B cell (primary cell): ENCODE measurements at regions not wholly inside any gene's neighbourhood (a gene's known extent, or its start where the extent isn't known, plus 50 kb on each side); places are given as distances from the start of the nearest gene placed in this dataset.
"Not testable (repeated sequence)": the region's sequence is repeated elsewhere in the genome, so short reads cannot be mapped to it uniquely, and the experiment has no call there.

Experiments
- ATAC-seq: fragments of 200-7000 bp; cut with Tn5 transposase; one replicate; pipeline ENCODE4 v1.10.0; 2021; ENCODE audit warnings: low read depth, mild to moderate bottlenecking, moderate number of reproducible peaks, moderate library complexity
- CTCF ChIA-PET: fragments of 350-600 bp; sonication (Branson Sonifier 250); formaldehyde crosslinking; loops from one replicate; lab custom pipeline; 2021; ENCODE audit warnings: antibody characterized with exemption, inconsistent platforms; lab: Charles Lee
- POLR2A ChIA-PET: fragments of 350-600 bp; sonication (Branson Sonifier 250); formaldehyde crosslinking; loops from one replicate; lab custom pipeline; 2021; ENCODE audit warnings: antibody characterized with exemption; lab: Charles Lee
- DNase-seq: peaks from one replicate; pipeline ENCODE4 v3.0.0; 2013
- H2AFZ ChIP-seq: 2 replicates; pipeline ENCODE4 v1.6.1; 2012; ENCODE audit warnings: mild to moderate bottlenecking, low read depth, low read length; ENCODE audit not compliant: insufficient read depth, poor library complexity, severe bottlenecking
- H3K27ac ChIP-seq, 2 donors: 1 replicate in 1 of 2; 2 replicates in 1 of 2; pipeline ENCODE4 v1.5.1; 2012 to 2013; ENCODE audit warnings: low read length in 2 of 2, mild to moderate bottlenecking in 2 of 2, moderate library complexity in 1 of 2
- H3K27me3 ChIP-seq, 4 experiments: fragments of 200-600 bp in 1 of 4; sonication (generic) in 1 of 4; replicated peaks in 1 of 4; 1 replicate in 2 of 4; 2 replicates in 2 of 4; pipeline versions ENCODE4 v1.6.1 to v1.7.0; 2013 to 2016; ENCODE audit warnings: low read length in 3 of 4, mild to moderate bottlenecking in 2 of 4, mixed read lengths in 1 of 4, moderate library complexity in 1 of 4; ENCODE audit not compliant: insufficient read depth in 4 of 4, control insufficient read depth in 3 of 4; ENCODE audit errors: control extremely low read depth in 1 of 4
- H3K36me3 ChIP-seq, 2 experiments: replicated peaks in 1 of 2; 1 replicate in 1 of 2; 2 replicates in 1 of 2; pipeline versions ENCODE4 v1.6.1 to v1.7.1; 2013; ENCODE audit warnings: low read length in 1 of 2; ENCODE audit not compliant: insufficient read depth in 2 of 2, control insufficient read depth in 1 of 2; ENCODE audit errors: control extremely low read depth in 1 of 2, extremely low read depth in 1 of 2
- H3K4me1 ChIP-seq, 2 donors: fragments of 200-600 bp in 1 of 2; sonication (generic) in 1 of 2; 1 replicate in 1 of 2; 2 replicates in 1 of 2; pipeline versions ENCODE4 v1.5.1 to v1.6.1; 2013 to 2017; ENCODE audit warnings: low read length in 2 of 2; ENCODE audit not compliant: control insufficient read depth in 2 of 2, insufficient read depth in 2 of 2
- H3K4me2 ChIP-seq: replicated peaks from 2 replicates; pipeline ENCODE3; 2012; ENCODE audit warnings: mild to moderate bottlenecking, low read depth, low read length; ENCODE audit not compliant: poor library complexity, severe bottlenecking
- H3K4me3 ChIP-seq, 5 experiments: fragments of 200-600 bp in 1 of 5; sonication (generic) in 1 of 5; 1 replicate in 3 of 5; 2 replicates in 2 of 5; pipeline versions ENCODE4 v1.5.1 to v1.7.0; 2011 to 2016; ENCODE audit warnings: low read length in 4 of 5, mild to moderate bottlenecking in 4 of 5, low read depth in 2 of 5, control low read depth in 1 of 5, moderate library complexity in 1 of 5; ENCODE audit not compliant: insufficient read depth in 1 of 5; ENCODE audit errors: control extremely low read depth in 1 of 5, extremely low read depth in 1 of 5
- H3K79me2 ChIP-seq: fragments of 200-600 bp; sonication (generic); one replicate; pipeline ENCODE4 v1.6.0; 2016; ENCODE audit warnings: low read length; ENCODE audit not compliant: control insufficient read depth, insufficient read depth
- H3K9ac ChIP-seq: fragments of 200-600 bp; sonication (generic); 2 replicates; pipeline ENCODE4 v1.6.1; 2017; ENCODE audit warnings: mild to moderate bottlenecking, low read length, moderate library complexity
- H3K9me3 ChIP-seq, 3 donors: one replicate each; pipeline versions ENCODE4 v1.6.1 to v1.7.1; 2013; ENCODE audit warnings: low read length in 2 of 3; ENCODE audit not compliant: control insufficient read depth in 2 of 3, insufficient read depth in 1 of 3; ENCODE audit errors: control extremely low read depth in 1 of 3
- H4K20me1 ChIP-seq: 2 replicates; pipeline ENCODE4 v1.6.0; 2012; ENCODE audit warnings: mild to moderate bottlenecking, low read length; ENCODE audit not compliant: insufficient read depth, control insufficient read depth, poor library complexity, severe bottlenecking
- H3K27ac Mint-ChIP-seq: one replicate; pipeline ENCODE4 v1.8.0; 2021; ENCODE audit warnings: mixed read lengths
- H3K27me3 Mint-ChIP-seq: one replicate; pipeline ENCODE4 v1.8.0; 2021; ENCODE audit warnings: mixed read lengths
- H3K4me1 Mint-ChIP-seq: one replicate; pipeline ENCODE4 v1.8.0; 2021; ENCODE audit warnings: mixed read lengths
- H3K4me3 Mint-ChIP-seq: one replicate; pipeline ENCODE4 v1.8.0; 2021; ENCODE audit warnings: mixed read lengths
- H3K9me3 Mint-ChIP-seq: one replicate; pipeline ENCODE4 v1.8.0; 2022; ENCODE audit warnings: mixed read lengths; ENCODE audit not compliant: insufficient read depth
- CTCF ChIP-seq: fragments of 200-600 bp; IDR thresholded peaks from one replicate; pipeline ENCODE4 v1.8.0; 2022; ENCODE audit warnings: antibody characterized with exemption, mild to moderate bottlenecking
- EZH2 ChIP-seq: IDR thresholded peaks from 2 replicates; pipeline ENCODE4 v1.6.1; 2012; ENCODE audit warnings: borderline replicate concordance, low read depth, mild to moderate bottlenecking, moderate library complexity, low read length; ENCODE audit not compliant: insufficient read depth, poor library complexity, severe bottlenecking
- WGBS: methylation state at CpG from one replicate; pipeline ENCODE4 v1.1.5; 2013; ENCODE audit warnings: missing lambda C conversion rate; ENCODE audit not compliant: insufficient coverage; 5-methylcytosine and 5-hydroxymethylcytosine counted together
- intact Hi-C: fragments of 100-400 bp; cut with micrococcal nuclease; formaldehyde crosslinking; loops from one replicate; pipeline ENCODE4 v1.10.0; 2022

- ATAC-seq, result no peak
- no peaks in the 10 kb centered on the region for H3K27me3 ChIP-seq
- H4K20me1 ChIP-seq, result no peaks in the 10 kb centered on the region
- no peak overlapping the region for H3K4me2 ChIP-seq
- no peaks in the 10 kb centered on the region for H3K79me2 ChIP-seq
- no peak for DNase-seq
- H3K36me3 ChIP-seq, result no peaks in the 10 kb centered on the region
- Mint-ChIP-seq H3K9me3 (peaks cover 2% of the 10 kb centered on the region), H3K27me3 (no peaks in the 10 kb centered on the region), H3K27ac (no peak overlapping the region), H3K4me1 (no peaks in the 10 kb centered on the region), H3K4me3 (no peak overlapping the region)
- no peak for TF ChIP-seq CTCF
- no peak for TF ChIP-seq EZH2
- no peaks in the 10 kb centered on the region for H3K9me3 ChIP-seq
- ChIA-PET POLR2A (no interaction called here), CTCF (no interaction called here)
- no peaks in the 10 kb centered on the region for H3K4me1 ChIP-seq
- intact Hi-C loops, result no loop called here
- H3K9ac ChIP-seq, result no peak overlapping the region
- no peak overlapping the region for H3K4me3 ChIP-seq
- H3K27ac ChIP-seq, result no peak overlapping the region
- no CpG with 5 or more reads among the region's 4 CpGs for whole genome bisulfite sequencing
- no peak overlapping the region for H2AFZ ChIP-seq
These were observed 1306.2 kb upstream of the PCDH20 start for GRCh38 chr13:62721893-62722292.

GRCh38 chr13:62711948-62712347, 1296.3 kb upstream of the PCDH20 start:
- H3K27ac Mint-ChIP-seq, DNase-seq, H3K9me3 Mint-ChIP-seq, H3K27me3 ChIP-seq, H2AFZ ChIP-seq, H3K79me2 ChIP-seq, H3K36me3 ChIP-seq, CTCF ChIA-PET, H3K4me3 ChIP-seq, H3K27me3 Mint-ChIP-seq, H3K9me3 ChIP-seq, H3K4me3 Mint-ChIP-seq, H3K27ac ChIP-seq, intact Hi-C loops, H3K4me2 ChIP-seq, H3K9ac ChIP-seq, H4K20me1 ChIP-seq, H3K4me1 ChIP-seq, POLR2A ChIA-PET, H3K4me1 Mint-ChIP-seq, ATAC-seq: not testable (repeated sequence)
- whole genome bisulfite sequencing, result 93% methylated on average over 6 of the region's 7 CpGs
